ENCODE measurements at regions not wholly inside any gene's neighbourhood (a gene's known extent, or its start where the extent isn't known, plus 50 kb on each side); places are given as distances from the start of the nearest gene placed in this dataset.
"Not testable (repeated sequence)": the region's sequence is repeated elsewhere in the genome, so short reads cannot be mapped to it uniquely, and the experiment has no call there.

DNA sequence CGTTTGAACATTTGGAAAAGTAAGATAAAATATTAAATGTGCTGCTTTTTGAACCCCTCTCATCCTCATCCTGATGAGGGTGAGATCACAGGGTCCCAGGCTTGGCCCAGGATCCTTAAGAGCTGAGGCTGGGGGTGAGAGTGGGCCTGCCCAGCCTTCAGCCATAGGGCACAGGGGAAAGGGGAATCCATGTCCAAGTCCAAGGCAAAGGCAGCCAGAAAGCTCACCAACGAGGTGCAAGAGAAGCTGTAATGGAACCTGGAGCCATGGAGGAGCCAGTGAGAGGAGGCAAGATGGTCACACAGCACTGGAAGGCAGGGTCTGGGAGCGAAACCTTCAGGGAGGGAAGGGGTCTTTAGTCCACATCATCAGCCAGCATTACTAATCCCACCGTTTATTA, 191.9 kb downstream of the RRAGC start:
- no peak for DNase-seq (ENCODE audit: low read depth)

DNA sequence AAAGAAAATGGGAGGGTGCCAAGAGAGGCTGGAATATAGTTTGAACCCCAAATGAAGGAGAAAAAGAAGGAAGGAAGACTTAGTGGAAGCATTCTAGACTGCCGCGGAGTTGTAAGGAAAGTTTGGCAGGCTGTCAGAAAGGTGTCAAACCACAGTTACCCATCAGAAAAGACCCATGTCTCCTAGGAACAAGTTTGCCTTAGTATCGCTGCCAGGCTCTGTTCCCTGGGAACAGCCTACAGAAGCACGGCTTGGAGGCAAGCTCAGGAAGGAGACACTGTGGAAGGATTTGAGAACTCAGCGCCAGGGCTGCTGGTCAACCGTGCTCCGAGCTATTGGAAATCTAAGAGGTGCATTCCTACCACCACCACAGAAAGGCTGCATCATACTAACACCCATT, 197.4 kb downstream of the RRAGC start:
- no peak for DNase-seq (ENCODE audit: low read depth)

GRCh38 chr1:38658883-38659282, 200.7 kb downstream of the RRAGC start:
- no peak for DNase-seq (ENCODE audit: low read depth)

DNA sequence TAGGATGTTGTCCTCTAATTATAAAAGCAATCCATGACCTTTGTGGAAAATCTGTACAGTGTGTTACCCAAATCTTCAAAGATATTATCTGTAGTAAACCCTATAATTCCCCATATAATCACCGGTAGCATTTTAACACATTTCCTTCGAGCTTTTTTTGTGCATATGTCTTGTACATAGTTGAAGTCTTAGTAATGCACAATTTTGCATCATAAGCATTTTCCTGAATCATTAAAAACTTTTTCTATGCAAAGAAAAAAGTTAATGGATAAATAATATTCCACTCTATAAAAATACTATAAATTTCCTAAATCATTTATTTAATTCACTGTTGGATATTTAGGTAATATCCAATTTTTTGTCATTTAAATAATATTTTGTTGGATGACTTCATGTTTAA, 201.7 kb downstream of the RRAGC start:
- DNase-seq (ENCODE audit: low read depth): no peak

DNA sequence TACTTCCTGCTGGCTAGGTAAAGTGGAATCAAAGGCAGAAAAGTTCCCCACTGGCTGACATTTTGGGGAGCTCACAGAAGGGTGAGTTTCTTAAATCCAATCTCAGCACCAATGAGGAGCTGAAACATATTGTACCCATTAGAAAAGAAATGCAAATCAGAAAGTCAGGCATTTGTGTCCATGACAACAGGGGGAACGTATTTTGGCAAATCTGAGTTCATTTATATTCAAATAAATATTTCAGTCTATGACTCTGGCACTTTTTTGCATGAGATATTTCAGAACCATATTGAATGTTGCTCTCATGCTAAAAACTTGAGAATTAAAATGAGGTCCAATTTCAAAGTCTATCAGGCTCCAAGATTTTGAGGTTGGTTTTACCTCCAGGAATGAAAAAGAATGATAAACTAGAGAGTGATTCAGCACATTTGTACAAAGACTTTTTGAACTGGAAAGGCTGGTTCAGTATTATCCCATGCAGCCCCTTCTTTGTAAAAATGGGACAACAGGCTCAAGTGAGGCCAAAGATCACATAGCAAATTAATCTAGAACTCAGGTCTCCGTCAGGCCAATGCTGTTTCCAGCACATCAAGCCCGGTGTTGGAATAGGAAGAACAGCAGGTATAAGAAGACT, 202.2 kb downstream of the RRAGC start:
- no peak for DNase-seq (ENCODE audit: low read depth)

DNA sequence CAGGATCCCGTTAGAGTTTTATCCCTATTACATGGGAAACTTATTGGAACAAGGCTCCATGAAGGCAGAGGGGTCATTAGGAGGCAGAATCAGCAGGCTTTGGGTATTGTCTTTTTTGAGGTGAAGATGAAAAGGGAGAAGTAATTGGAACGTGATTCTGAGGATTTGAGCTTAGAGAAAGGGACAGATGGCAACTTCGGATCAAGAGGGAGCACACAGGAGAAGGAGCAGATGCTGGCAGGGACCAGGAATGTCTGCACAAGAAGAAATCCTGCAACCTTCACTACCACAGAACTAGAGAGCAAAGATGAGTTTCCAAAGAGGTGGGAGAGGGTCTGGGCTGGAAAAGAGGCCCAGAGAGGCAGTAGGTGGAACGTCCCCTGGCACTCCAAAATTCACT, 202.8 kb downstream of the RRAGC start:
- no peak for DNase-seq (ENCODE audit: low read depth)

- DNase-seq (ENCODE audit: low read depth): no peak
Observed at GRCh38 chr1:38652217-38652616, 207.4 kb downstream of the RRAGC start.

GRCh38 chr1:38651669-38652068, 207.9 kb downstream of the RRAGC start:
- DNase-seq (ENCODE audit: low read depth): no peak

- no peak for DNase-seq (ENCODE audit: low read depth)
Observed at GRCh38 chr1:38648417-38648816, 211.2 kb downstream of the RRAGC start.

GRCh38 chr1:38647341-38647740, 212.2 kb downstream of the RRAGC start:
- DNase-seq (ENCODE audit: low read depth): not testable (repeated sequence)

GRCh38 chr1:38644092-38644491, 215.5 kb downstream of the RRAGC start:
- DNase-seq (ENCODE audit: low read depth): no peak

- no peak for DNase-seq (ENCODE audit: low read depth)
Observed at GRCh38 chr1:38641661-38642060, 217.9 kb downstream of the RRAGC start.

- no peak for DNase-seq (ENCODE audit: low read depth)
Observed at GRCh38 chr1:38640371-38640770, 219.2 kb downstream of the RRAGC start.

DNA sequence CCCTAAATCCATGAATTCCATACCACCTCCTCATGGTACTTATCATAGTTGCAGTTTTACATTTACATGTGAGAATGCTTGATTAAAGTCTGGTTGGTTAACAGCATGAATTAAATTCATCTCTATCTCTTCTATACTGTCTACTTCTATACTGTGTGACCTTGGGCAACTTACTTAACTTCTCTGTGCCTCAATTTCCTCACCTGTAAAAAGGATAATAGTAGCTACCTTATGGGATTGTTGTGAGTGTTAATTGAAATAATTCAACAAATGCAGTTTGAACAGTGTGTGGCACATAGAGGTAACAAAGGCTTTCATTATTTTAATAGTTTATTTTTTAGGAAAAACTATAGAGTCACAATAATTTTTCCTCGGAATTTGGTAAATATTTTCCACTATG, 231.3 kb downstream of the RRAGC start:
- DNase-seq (ENCODE audit: low read depth): no peak

DNA sequence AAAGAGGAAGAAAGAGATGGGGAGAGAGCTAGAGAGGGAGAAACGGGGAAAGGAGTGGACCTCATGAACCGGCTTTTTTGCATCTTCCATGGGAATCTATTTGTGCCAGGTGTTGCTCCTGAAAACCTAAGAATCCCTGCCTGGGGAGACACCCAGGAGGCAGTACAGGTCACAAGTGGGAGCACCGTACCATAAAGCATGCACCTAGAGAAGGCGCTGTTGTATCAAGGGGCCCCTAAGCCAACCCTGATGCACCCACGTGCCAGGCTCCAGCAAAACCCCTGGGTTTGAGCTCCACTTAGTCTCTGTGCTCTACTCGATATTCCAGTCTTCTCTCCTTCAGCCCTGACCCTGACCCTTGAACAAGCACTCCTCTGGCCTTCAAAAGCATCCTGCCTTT, 233.6 kb downstream of the RRAGC start:
- DNase-seq (ENCODE audit: low read depth): no peak

- no peak for DNase-seq (ENCODE audit: low read depth)
Observed at GRCh38 chr1:38624336-38625039, 235.1 kb downstream of the RRAGC start.

GRCh38 chr1:38623529-38623928, 236.0 kb downstream of the RRAGC start:
- DNase-seq (ENCODE audit: low read depth): no peak

- DNase-seq (ENCODE audit: low read depth): no peak
Observed at GRCh38 chr1:38622197-38622596, 237.4 kb downstream of the RRAGC start.

GRCh38 chr1:38616846-38617245, 242.7 kb downstream of the RRAGC start:
- no peak for DNase-seq (ENCODE audit: low read depth)

DNA sequence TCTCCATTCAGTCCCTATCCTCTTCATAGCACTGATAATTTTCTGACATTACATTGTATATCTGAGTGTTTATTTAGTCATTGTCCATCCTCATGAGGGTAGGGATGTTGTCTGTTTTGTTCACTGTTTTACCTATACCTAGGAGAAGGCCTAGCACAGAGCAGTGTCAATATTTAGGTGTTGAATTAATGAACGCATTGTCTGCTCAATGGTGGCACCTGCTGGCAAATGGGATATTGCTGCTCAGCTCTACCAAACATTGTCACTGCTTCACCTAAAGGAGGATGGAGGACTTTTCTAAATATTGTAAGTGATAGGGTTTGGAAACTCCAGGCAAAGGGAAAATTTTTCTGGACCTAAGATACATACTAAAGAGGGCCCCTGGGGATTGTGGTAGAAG, 243.9 kb downstream of the RRAGC start:
- DNase-seq (ENCODE audit: low read depth): no peak

GRCh38 chr1:38614861-38615260, 244.7 kb downstream of the RRAGC start:
- DNase-seq (ENCODE audit: low read depth): no peak

GRCh38 chr1:38613996-38614395, 245.6 kb downstream of the RRAGC start:
- no peak for DNase-seq (ENCODE audit: low read depth)

- DNase-seq (ENCODE audit: low read depth): no peak
Observed at GRCh38 chr1:38612951-38613350, 246.6 kb downstream of the RRAGC start.

- no peak for DNase-seq (ENCODE audit: low read depth)
Observed at GRCh38 chr1:38611664-38612211, 247.8 kb downstream of the RRAGC start.

Data from EH (cell line).